MM.1S (cell line): ENCODE measurements at regions not wholly inside any gene's neighbourhood (a gene's known extent, or its start where the extent isn't known, plus 50 kb on each side); places are given as distances from the start of the nearest gene placed in this dataset.

ENCODE experiments used
- DNase-seq: peaks from one replicate; pipeline ENCODE4 v3.0.0-alpha.2; 2015
- H2AFZ ChIP-seq: fragments of 300-600 bp; sonication (generic); 2 replicates; pipeline ENCODE4 v1.6.0; 2016; ENCODE audit warnings: antibody characterized with exemption, low read length
- H3F3A ChIP-seq: fragments of 300-600 bp; sonication (generic); 2 replicates; pipeline ENCODE4 v1.6.1; 2016; ENCODE audit warnings: mild to moderate bottlenecking, antibody characterized with exemption, low read length, moderate library complexity, mixed read lengths; ENCODE audit not compliant: insufficient read depth
- H3K27ac ChIP-seq: fragments of 300-600 bp; sonication (generic); 2 replicates; pipeline ENCODE4 v1.5.1; 2016; ENCODE audit warnings: mild to moderate bottlenecking, low read length
- H3K27me3 ChIP-seq: fragments of 300-600 bp; sonication (generic); replicated peaks from 2 replicates; pipeline ENCODE4 v1.6.0; 2016; ENCODE audit warnings: low read length; ENCODE audit not compliant: insufficient read depth
- H3K36me3 ChIP-seq: fragments of 300-600 bp; sonication (generic); replicated peaks from 2 replicates; pipeline ENCODE4 v1.6.1; 2016; ENCODE audit warnings: mild to moderate bottlenecking, low read length, mixed read lengths; ENCODE audit not compliant: insufficient read depth
- H3K4me1 ChIP-seq: fragments of 300-600 bp; sonication (generic); 2 replicates; pipeline ENCODE4 v1.6.1; 2016; ENCODE audit warnings: low read length, mixed read lengths
- H3K4me2 ChIP-seq: fragments of 300-600 bp; sonication (generic); 2 replicates; pipeline ENCODE4 v1.6.0; 2016; ENCODE audit warnings: low read depth, low read length
- H3K4me3 ChIP-seq: fragments of 300-600 bp; sonication (generic); 2 replicates; pipeline ENCODE4 v1.5.1; 2016; ENCODE audit warnings: low read length, mixed read lengths
- H3K79me2 ChIP-seq: fragments of 300-600 bp; sonication (generic); 2 replicates; pipeline ENCODE4 v1.6.1; 2016; ENCODE audit warnings: mixed run types, low read length, mixed read lengths
- H3K9ac ChIP-seq: fragments of 300-600 bp; sonication (generic); 2 replicates; pipeline ENCODE4 v1.6.1; 2016; ENCODE audit warnings: low read length, mixed read lengths
- H3K9me2 ChIP-seq: fragments of 300-600 bp; sonication (generic); replicated peaks from 2 replicates; pipeline ENCODE4 v1.6.1; 2016; ENCODE audit warnings: mild to moderate bottlenecking, low read length, mixed read lengths; ENCODE audit not compliant: insufficient read depth
- H3K9me3 ChIP-seq: fragments of 300-600 bp; sonication (generic); replicated peaks from 2 replicates; pipeline ENCODE4 v1.6.1; 2016; ENCODE audit warnings: mild to moderate bottlenecking, low read length, mixed read lengths; ENCODE audit not compliant: insufficient read depth
- H4K20me1 ChIP-seq: fragments of 300-600 bp; sonication (generic); 2 replicates; pipeline ENCODE4 v1.6.1; 2016; ENCODE audit warnings: mild to moderate bottlenecking, low read length, moderate library complexity, mixed read lengths; ENCODE audit not compliant: insufficient read depth
- CTCF ChIP-seq: fragments of 300-600 bp; sonication (generic); IDR thresholded peaks from 2 replicates; pipeline ENCODE4 v1.5.1; 2016; ENCODE audit warnings: antibody characterized with exemption, low read length, mixed read lengths
- EZH2 ChIP-seq: fragments of 300-600 bp; sonication (generic); optimal IDR thresholded peaks from 2 replicates; pipeline ENCODE3; 2017; ENCODE audit warnings: low read depth, mild to moderate bottlenecking, antibody characterized with exemption, low read length, mixed read lengths
- EZH2phosphoT487 ChIP-seq: fragments of 300-600 bp; sonication (generic); IDR thresholded peaks from 2 replicates; pipeline ENCODE4 v1.6.1; 2018; ENCODE audit warnings: antibody characterized with exemption, low read length

- DNase-seq = no peak
- no peak for TF ChIP-seq EZH2
- TF ChIP-seq CTCF = no peak
- TF ChIP-seq EZH2phosphoT487 = no peak
- H3K27ac ChIP-seq = no peak overlapping the region
- H3K36me3 ChIP-seq = no peaks in the 10 kb centered on the region
- H3K4me3 ChIP-seq = no peak overlapping the region
- H3K27me3 ChIP-seq = no peaks in the 10 kb centered on the region
- no peaks in the 10 kb centered on the region for H3K9me2 ChIP-seq
- H3K79me2 ChIP-seq = no peaks in the 10 kb centered on the region
- H3K9me3 ChIP-seq = no peaks in the 10 kb centered on the region
- no peaks in the 10 kb centered on the region for H3F3A ChIP-seq
- no peak overlapping the region for H3K4me2 ChIP-seq
- no peak overlapping the region for H3K9ac ChIP-seq
- H3K4me1 ChIP-seq = no peaks in the 10 kb centered on the region
- no peak overlapping the region for H2AFZ ChIP-seq
- H4K20me1 ChIP-seq = no peaks in the 10 kb centered on the region
Observed at GRCh38 chr6:101086473-101086872, 205.3 kb upstream of the ASCC3 start.

- Histone ChIP-seq H3K4me2 (no peak overlapping the region), H3K9me3 (no peaks in the 10 kb centered on the region), H3K79me2 (no peaks in the 10 kb centered on the region), H4K20me1 (no peaks in the 10 kb centered on the region), H3K4me3 (no peak overlapping the region), H3F3A (no peaks in the 10 kb centered on the region), H3K9ac (no peak overlapping the region), H2AFZ (no peak overlapping the region), H3K27ac (no peak overlapping the region), H3K27me3 (no peaks in the 10 kb centered on the region), H3K36me3 (no peaks in the 10 kb centered on the region), H3K4me1 (no peaks in the 10 kb centered on the region), H3K9me2 (no peaks in the 10 kb centered on the region)
- DNase-seq = no peak
- TF ChIP-seq CTCF (no peak), EZH2phosphoT487 (no peak), EZH2 (no peak)
Observed at GRCh38 chr6:101088594-101088993, 207.5 kb upstream of the ASCC3 start.

GRCh38 chr6:101089640-101090039 is 208.5 kb upstream of the ASCC3 start:
- Histone ChIP-seq H3K27me3 (no peaks in the 10 kb centered on the region), H3K4me1 (no peaks in the 10 kb centered on the region), H3K27ac (no peak overlapping the region), H3K4me2 (no peak overlapping the region), H3K36me3 (no peaks in the 10 kb centered on the region), H3K4me3 (no peak overlapping the region), H2AFZ (no peak overlapping the region), H3K79me2 (no peaks in the 10 kb centered on the region), H3K9me2 (no peaks in the 10 kb centered on the region), H3K9me3 (no peaks in the 10 kb centered on the region), H3F3A (no peaks in the 10 kb centered on the region), H4K20me1 (no peaks in the 10 kb centered on the region), H3K9ac (no peak overlapping the region)
- no peak for DNase-seq
- TF ChIP-seq CTCF (no peak), EZH2phosphoT487 (no peak), EZH2 (no peak)
